NCI-H2029 (cell line): ENCODE measurements at regions not wholly inside any gene's neighbourhood (a gene's known extent, or its start where the extent isn't known, plus 50 kb on each side); places are given as distances from the start of the nearest gene placed in this dataset.
"Not testable (repeated sequence)": the region's sequence is repeated elsewhere in the genome, so short reads cannot be mapped to it uniquely, and the experiment has no call there.

ENCODE experiments used
- DNase-seq: peaks from one replicate; lab custom pipeline; 2025; lab: John Stamatoyannopoulos, UW

DNA sequence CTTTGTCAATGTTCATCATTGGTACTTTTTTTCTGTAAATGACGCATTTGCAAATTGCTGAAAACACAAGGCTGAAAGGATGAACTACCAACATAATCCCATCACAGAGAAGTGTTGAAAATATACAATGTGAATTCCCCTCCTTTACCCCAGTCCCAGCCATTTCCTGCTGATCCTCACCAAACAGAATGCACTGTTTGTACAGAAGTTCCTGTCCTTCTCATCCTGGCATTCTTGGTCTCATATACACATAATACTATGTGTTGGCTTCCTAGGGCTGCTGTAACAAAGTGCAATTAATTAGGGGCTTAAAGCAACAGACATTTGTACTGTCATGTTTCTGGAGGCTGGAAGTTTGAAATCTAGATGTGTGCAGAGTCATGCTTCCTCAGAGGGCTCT, 836.2 kb upstream of the MGAT4C start:
- DNase-seq: no peak

DNA sequence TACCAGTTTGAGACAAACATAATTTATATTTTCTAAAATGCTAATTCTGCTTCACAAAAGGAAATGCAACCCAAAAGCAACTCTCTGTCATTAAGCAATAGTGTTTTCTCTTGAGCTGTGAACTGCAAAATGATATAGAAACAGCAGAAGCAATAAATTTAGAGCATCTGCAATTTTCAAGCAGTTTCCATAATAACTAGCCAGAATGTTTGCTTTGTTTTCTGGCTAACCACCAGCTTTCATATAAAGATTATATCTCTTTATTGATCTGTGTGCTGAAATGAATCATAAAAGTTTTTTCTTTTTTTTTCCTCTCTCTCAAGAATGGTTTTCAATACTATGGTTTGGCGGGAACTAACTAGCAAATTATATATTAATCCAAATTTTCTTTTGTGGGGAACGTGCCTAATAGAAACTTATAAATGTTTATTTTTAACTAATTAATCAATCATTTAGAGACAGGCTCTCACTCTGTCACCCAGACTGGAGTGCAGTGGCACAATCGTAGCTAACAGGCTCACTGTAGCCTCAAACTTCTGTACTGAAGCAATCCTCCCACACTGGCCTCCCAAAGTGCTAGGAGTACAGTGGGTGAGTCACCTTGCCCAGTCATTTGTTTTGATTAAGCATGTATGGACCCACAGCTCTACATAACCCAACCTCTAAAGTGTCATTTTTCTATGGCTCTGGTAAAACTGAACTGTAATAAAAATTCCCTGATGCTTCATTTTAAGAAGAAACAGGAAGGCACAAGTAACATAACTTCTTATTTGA, 830.1 kb upstream of the MGAT4C start:
- DNase-seq: no peak

DNA sequence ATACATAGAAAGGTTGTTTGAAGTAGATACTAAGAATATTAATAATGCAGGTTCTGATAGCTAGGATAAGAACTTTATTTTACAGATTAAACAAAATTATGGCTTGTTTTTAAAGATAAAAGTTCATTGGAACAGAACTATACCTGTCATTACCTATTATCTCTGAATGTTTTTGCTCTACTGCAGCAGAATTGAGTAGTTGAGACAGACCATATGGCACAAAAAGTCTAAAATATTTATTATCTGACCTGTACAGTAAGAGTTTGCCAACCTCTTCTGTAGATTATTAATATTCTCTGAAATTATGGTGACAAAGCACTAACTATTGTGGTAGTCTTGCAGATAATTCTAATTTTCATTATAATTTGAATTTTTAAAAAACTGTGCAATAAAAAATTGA, 829.1 kb upstream of the MGAT4C start:
- DNase-seq: no peak

DNA sequence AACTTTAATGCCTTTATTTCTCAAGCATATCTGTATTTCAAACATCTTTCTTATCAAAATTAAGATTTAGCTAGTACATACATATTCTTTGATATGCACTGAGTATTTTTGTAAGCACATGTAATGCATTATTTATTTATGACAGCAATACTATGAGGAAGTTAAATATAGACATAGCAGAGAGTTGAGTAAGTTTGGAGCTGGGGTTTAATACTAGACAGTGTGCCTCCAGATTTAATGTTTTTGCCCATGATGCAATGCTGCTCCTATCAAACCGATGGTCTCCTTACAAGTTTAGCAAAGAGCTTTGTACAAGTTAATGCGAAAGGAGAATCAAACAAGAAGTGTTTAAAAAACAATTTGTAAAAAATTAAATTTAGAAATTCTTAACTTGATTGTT, 826.6 kb upstream of the MGAT4C start:
- no peak for DNase-seq

DNA sequence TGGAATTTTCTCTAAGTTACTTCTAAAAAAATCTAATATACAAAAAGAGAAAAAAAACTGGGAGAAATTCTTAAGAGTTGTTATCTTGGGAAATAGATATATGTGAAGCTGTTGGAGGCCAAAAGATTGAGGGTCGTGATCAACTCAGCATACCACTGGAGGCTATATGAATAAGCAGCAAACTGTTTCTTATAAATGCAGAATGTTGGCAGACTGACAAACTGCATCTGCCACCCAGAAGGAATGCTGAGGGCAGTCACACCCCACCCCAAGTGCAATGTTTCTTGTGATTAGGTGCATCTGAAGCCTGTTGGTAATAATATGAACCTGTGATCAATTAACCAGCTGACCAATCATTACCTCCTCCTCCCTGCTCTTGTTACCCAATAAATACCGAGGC, 818.6 kb upstream of the MGAT4C start:
- DNase-seq: no peak

DNA sequence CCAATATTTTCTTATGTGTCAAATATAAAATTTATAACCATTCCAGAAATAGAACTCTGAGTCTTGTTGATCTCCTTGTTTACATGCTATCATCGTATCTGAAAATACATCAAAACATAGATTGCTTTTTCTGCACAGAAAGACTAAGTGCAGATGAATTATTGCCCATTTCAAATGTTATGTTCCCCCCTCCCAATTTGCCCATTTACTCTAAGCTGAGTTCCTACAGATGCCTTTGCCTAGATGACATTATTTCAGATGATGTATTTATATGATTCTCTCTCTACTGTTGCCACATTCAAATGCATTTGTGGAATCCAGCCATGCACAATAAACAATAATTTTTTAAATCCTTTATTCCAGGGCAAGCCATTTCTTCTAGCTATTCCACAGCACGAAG, 810.1 kb upstream of the MGAT4C start:
- DNase-seq: no peak

DNA sequence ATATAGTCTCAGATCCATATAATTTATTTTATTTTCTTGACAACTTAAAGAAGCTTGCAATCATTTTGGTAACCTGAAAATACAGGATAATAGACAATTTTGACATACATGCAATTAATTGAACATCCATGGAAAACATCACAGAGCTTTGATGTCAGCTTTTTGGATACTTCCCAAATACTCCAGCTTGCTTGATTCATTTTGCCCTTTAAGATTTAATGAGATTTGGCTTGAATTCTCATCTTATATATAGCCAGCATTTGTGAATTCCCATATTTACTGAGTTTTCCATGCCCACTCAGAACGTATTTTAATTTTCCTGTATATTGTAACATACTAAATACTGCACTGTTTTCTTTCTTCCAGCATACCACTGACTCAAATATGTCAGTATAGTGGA, 803.0 kb upstream of the MGAT4C start:
- no peak for DNase-seq

DNA sequence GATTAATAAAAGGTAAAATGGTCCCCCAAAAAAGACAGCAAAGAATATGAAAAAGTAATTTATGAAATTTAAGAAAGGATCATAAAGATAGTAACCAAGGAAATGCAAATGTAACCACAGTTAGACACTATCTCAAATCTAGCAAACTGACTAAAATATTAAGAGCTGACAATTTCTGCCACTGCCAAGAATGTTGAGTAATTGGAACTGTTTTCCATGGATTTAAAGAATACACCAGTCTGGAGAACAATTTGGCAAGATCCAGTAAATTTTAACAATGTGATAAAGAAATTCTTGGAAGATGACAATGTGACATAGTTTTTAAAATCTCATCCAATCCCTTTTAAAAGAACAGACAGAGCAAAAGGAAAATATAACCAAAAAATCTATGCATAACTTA, 798.0 kb upstream of the MGAT4C start:
- no peak for DNase-seq

DNA sequence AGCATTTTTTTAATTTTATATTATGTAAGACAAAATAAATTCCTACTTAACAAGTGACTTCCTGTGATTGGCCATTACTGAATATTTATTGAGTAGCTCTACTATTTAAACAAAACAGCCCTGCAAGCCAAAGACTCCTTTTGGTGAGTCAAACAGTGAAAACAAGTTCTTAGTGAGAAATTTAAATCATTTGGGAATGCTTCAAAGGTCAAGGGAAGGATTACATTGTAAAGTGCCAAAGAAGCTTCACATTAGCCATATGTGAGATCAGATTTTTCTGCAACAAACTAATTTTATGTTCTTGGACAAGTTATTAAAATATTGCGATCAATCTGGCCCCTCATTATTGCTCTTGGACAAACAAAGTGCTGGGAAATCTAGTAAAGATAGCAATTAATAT, 795.4 kb upstream of the MGAT4C start:
- no peak for DNase-seq

DNA sequence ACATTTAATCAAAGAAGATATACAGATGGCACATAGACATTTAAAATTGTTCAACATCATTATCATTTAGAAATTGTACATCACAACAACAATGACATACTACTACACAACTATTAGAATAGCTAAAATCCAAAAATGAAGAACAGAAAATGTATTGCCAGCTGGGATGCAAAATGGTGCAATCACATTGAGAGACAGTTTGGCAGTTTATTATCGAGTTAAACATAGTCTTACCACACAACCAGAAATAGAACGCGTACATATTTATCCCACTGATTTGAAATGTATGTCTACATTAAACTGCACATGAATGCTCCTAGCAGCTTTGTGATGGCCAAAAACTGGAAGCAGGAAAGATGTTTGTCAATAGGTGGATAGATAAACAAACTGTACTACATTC, 791.5 kb upstream of the MGAT4C start:
- DNase-seq: no peak

DNA sequence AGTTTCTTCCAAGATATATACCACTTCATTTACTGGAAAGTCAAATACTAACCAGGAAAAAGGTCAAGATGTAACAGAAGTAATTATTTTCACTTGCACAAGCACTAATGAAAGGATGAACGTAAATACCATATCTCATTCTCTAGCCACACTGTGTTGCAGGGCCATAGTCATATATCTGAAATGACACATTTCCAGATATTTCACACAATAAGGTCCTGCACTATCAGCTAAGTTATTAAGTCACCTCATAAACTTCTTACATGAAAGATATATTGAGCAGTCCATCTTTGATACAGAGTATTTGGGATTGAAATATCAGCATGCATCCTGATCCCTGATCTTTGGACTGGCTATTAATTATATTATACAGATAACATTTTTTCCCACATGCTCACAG, 783.3 kb upstream of the MGAT4C start:
- no peak for DNase-seq

DNA sequence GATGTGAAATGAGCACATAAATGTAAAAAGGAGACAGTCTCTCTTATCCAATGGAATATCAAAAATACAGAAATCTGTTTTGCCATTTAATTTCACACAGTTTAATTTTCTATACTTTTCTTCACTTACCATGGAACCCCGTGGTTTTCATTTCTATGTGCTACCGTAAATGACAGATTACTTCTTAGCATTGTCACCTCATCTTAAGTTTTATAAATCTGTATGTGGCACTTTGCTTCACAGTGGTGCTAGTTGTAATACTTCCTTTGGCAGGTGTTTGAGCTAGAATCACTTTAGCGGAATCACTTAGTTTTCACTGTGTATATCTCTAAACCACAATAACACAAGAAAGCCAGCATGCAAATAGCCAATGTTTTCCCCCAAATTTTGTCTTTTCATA, 781.9 kb upstream of the MGAT4C start:
- no peak for DNase-seq

DNA sequence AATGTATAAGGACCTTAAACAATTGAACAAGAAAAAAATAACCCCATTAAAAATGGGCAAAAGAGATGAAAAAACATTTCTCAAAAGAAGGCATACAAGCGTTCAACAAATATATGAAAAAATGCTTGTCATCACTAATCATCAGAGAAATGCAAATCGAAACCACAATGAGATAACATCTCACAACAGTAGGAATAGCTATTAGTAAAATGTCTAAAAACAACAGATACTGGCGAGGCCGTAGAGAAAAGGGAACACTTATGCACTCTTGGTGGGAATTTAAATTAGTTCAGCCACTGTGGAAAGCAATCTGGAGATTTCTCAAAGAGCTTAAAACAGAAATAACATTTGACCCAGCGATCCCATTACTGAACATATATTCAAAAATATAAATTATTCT, 769.8 kb upstream of the MGAT4C start:
- DNase-seq: no peak

DNA sequence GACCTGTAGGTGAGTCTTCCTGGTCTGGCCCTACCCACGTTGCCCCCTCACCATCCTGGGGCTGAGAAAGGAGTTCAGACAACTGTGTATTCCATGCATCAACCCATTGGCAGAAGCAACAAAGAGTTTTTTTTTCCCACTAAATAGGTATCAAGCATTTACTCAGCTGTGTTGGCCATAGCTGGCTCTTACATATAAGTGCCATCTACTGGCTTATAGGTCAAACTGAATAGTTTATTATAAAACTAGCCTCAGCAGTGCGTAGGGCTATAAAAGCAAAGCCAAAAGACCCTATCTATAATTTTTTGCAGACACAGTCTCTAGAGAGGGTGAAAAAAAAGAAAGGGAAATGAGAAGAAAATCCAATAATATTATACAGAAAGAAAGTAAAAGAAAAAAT, 765.2 kb upstream of the MGAT4C start:
- no peak for DNase-seq

DNA sequence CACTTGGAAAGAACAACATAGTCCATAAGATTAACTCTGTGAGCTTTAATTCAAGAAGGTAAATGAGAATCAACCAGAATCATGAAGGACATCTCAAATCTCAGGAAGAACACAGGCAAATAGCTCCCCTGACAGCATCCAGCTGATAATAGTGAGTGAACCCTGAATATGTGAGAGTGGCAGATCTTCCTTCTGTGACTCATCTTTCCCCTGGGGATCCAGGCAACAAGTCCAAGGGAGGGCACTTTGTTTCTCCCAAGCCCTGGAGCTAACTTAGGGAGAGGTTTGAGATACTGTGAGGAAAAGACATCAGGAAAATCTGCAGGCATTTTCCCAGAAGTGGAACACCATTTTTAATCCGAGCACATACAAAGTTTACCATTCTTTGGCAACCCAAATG, 763.9 kb upstream of the MGAT4C start:
- DNase-seq: no peak

DNA sequence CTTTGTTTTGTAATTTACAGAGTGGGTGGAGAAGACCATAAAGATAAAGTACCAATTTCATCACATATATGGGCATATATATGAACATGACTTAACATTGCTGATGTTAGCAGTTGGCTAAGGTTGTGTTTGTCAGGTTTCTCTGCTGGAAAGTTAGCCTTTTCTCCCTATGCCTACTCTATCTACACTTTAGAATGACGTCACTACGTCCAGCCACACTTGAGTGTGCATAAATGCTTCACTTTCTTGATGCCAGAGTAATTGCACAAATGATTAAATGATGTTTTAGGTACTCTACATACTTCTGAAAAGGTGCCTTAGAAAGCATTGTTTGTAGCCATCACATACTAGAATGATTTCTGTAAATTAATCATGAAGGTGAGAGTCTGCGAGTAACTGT, 759.2 kb upstream of the MGAT4C start:
- no peak for DNase-seq

DNA sequence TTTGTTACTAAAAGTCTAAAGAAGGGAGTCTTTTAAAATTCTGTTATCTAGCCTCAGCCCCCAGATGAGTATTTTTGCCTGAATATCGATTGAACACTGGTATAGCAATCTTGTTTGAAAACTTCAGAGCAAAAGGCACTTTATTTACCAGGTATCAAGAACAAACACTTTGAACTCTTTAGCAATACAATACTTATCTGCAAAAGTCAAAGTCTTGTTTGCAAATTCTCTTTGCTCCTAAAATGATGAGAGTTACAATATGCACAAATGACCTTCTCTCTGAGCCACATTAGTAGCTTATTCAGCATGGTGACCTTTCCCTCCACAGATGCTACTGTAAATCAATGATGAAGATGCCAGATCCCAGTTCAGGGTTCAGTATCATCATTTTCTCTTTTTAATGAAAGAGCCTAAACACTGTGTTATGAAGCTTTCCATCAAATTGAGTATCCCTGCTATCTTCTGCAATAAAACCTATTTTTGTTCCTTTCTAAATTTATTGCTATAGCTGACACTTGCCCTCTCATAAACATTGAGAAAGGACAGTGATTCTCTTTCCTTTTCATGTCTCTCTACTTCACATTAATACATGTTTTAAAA, 752.7 kb upstream of the MGAT4C start:
- DNase-seq: no peak

DNA sequence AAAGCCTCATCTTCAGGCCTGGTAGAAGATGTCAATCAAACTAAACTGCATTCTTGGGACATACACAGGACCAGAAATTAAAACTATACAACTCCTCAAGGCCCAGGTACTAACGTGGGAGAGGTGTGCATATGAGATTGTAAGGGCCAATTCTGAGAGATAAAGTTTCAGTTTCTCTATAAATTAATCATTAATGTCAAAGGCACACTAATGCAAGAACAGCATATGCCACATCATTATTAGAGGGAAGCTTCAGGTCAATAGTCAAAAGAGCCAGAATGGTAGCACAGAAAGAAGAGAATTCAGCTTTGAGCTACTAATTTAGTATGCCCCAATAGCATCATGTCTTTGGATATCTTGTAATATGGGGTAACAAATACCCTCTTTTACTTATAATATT, 744.9 kb upstream of the MGAT4C start:
- no peak for DNase-seq

DNA sequence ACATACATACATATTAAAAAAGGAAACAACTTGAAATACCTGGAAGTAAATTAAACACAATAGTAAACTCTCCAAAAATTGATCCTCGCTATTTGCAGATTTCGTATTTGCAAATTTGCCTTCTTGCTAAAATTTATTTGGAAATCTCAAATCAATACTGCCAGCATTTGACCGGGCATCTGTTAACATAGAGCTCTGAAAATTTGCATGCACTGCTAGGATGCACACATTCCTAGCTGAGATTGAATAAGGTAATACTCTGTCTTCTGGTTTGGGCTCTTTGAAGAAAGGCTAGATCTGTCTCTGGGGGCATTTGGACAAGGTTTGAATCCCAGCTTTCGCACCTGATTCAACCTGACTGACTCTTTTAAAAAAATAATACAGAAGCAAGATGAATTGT, 729.1 kb upstream of the MGAT4C start:
- no peak for DNase-seq

DNA sequence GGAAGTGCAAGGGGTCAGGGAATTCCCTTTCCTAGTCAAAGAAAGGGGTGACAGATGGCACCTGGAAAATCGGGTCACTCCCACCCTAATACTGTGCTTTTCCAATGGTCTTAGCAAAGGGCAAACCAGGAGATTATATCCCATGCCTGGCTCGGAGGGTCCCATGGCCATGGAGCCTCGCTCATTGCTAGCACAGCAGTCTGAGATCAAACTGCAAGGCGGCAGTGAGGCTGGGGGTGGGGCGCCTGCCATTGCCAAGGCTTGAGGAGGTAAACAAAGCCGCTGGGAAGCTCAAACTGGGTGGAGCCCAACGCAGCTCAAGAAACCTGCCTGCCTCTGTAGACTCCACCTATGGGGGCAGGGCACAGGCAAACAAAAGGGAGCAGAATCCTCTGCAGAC, 714.4 kb upstream of the MGAT4C start:
- not testable (repeated sequence) for DNase-seq

DNA sequence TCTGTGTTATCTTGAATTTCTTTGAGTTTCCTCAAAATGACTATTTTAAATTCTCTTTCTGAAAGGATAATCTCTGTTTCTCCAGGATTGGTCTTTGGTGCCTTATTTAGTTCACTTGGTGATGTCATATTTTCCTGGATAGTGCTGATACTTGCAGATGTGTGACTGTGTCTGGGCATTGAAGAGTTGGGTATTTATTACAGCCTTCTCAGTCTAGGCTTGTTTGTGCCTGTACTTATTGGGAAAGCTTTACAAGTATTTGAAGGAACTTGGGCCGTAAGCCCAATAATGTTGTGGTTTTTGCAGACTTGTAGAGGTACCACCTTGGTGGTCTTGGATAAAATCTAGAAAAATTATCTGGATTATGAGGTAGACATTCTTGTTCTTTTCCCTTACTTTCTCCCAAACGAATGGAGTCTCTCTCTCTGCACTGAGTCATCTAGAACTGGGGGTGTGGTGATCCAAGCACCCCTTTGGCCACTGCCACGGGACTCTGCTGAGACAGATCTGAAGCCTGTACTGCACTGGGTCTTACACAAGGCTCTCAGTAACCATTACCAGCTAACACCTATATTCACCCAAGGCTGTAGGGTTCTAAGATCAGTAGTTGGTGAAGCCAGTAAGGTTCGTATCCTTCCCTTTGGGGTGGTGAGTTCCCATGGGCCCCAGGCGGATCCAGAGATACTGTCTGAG, 703.7 kb upstream of the MGAT4C start:
- no peak for DNase-seq

DNA sequence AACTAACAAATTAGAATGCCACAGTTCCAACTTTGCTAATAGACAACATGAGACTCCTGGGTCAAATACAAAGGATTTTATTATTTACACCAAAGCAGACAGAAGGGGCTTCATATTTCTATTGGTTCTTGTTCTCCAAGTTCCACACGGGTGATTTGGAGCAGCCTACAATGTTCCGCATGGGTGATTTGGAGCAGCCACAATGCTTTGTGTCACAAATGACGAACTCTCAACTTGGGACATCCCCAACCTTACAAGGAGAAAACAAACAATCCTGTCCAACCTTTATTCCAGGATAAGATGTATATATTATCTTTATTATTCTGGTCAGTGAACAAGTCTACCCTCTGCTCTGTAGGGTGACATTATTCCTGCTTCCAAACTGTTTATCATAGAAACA, 694.3 kb upstream of the MGAT4C start:
- peak; percentile 77 for DNase-seq

DNA sequence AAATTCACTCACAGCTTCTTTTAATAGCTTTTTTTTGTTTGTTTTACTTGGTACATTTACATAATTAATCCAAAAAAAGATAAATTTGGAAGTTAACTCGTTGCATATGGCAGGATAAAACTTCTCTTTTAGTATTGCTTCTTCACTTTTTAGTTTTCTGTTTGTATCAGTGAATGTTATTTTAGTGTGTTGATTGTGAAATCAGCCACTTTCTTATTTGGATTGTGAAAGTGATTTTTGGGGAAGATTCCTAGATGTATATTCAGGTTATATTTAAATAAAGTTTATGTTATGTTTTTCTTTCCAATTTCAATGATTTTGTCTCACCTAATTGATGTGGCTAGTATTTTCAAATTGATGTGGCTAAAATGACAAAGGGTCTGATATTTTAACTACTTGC, 693.9 kb upstream of the MGAT4C start:
- DNase-seq: no peak

DNA sequence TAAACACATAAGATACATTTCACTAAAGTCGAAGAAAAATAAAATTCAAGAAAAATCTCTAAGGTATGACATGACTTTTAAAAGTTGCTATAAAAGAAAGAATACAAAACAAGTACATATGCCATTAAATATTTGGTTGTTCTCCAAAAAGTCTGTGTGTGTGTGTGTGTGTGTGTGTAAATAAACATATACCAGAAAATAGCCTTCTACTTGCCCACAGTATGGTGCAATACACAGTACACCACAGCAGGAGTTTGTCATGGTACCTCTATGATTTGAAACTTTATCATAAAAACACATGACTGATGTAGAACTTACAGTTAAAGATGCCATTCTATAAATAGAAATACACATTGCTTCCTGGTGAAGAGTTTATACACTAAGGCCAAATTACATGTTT, 692.7 kb upstream of the MGAT4C start:
- DNase-seq: no peak
